ENCODE measurements at regions not wholly inside any gene's neighbourhood (a gene's known extent, or its start where the extent isn't known, plus 50 kb on each side); places are given as distances from the start of the nearest gene placed in this dataset.

- ChIA-PET CTCF (interaction anchor here (0.9 to 1.4 kb wide), 2 partner anchors 17 to 383 kb away, joined by 3 read pairs; no protein-coding TSS in a partner anchor), POLR2A (interaction anchor here (0.8 kb wide), 1 partner anchor 109 kb away, joined by 4 read pairs; no protein-coding TSS in a partner anchor)
- H3K36me3 Mint-ChIP-seq = no peaks in the 10 kb centered on the region
- H3K27me3 Mint-ChIP-seq = peaks cover 0 to 3% of the 10 kb centered on the region in 2 donors
- peaks cover 0 to 3% (median 0%) of the 10 kb centered on the region in 5 donors for H3K9me3 Mint-ChIP-seq
- Histone ChIP-seq H3K27ac (ENCODE audit: low read depth, low read length) (no peak overlapping the region), H3K4me3 (ENCODE audit: low read length) (no peak overlapping the region), H3K9me3 (ENCODE audit: low read length) (no peaks in the 10 kb centered on the region), H3K36me3 (ENCODE audit: insufficient read depth, low read length) (no peaks in the 10 kb centered on the region), H3K4me1 (ENCODE audit: insufficient read depth, low read length) (peaks cover 54% of the 10 kb centered on the region), H3K27me3 (ENCODE audit: insufficient read depth, low read length, poor library complexity, severe bottlenecking) (no peaks in the 10 kb centered on the region)
- H3K4me1 Mint-ChIP-seq = peaks cover 45 to 58% (median 54%) of the 10 kb centered on the region in 3 donors
- peak overlapping the region in 1 of 7 donors; percentile 27 for H3K4me3 Mint-ChIP-seq
- H3K27ac Mint-ChIP-seq = peak overlapping the region in 6 of 8 donors; percentile 22 to 99 (median 70)
- DNase-seq = no peak
Measured at GRCh38 chr1:234721476-234722269, 111.7 kb upstream of the IRF2BP2 start.

- Mint-ChIP-seq H3K36me3 (no peaks in the 10 kb centered on the region), H3K4me1 (peaks cover 38 to 50% (median 46%) of the 10 kb centered on the region in 3 donors), H3K27me3 (peaks cover 0 to 3% of the 10 kb centered on the region in 2 donors), H3K27ac (peak overlapping the region in 5 of 8 donors; percentile 13 to 78 (median 47)), H3K9me3 (peaks cover 0 to 3% (median 0%) of the 10 kb centered on the region in 5 donors), H3K4me3 (peak overlapping the region in 1 of 7 donors; percentile 60)
- H3K27me3 ChIP-seq (ENCODE audit: insufficient read depth, low read length, poor library complexity, severe bottlenecking) = no peaks in the 10 kb centered on the region
- H3K9me3 ChIP-seq (ENCODE audit: low read length) = no peaks in the 10 kb centered on the region
- no peak for DNase-seq
- no peaks in the 10 kb centered on the region for H3K36me3 ChIP-seq (ENCODE audit: insufficient read depth, low read length)
- CTCF ChIA-PET = interaction anchor here (0.9 kb wide), 1 partner anchor 16 kb away, joined by 3 read pairs; no protein-coding TSS in a partner anchor
- no peak overlapping the region for H3K27ac ChIP-seq (ENCODE audit: low read depth, low read length)
- peaks cover 46% of the 10 kb centered on the region for H3K4me1 ChIP-seq (ENCODE audit: insufficient read depth, low read length)
- no peak overlapping the region for H3K4me3 ChIP-seq (ENCODE audit: low read length)
- POLR2A ChIA-PET = no interaction called here
Measured at GRCh38 chr1:234720709-234721441, 110.9 kb upstream of the IRF2BP2 start.

- Mint-ChIP-seq H3K36me3 (no peaks in the 10 kb centered on the region), H3K27me3 (peaks cover 0 to 4% of the 10 kb centered on the region in 2 donors), H3K4me1 (peaks cover 26 to 38% (median 34%) of the 10 kb centered on the region in 3 donors), H3K9me3 (peaks cover 0 to 3% (median 0%) of the 10 kb centered on the region in 5 donors), H3K4me3 (peak overlapping the region in 1 of 7 donors; percentile 60), H3K27ac (peak overlapping the region in 1 of 8 donors; percentile 71)
- DNase-seq = no peak
- no peak overlapping the region for H3K27ac ChIP-seq (ENCODE audit: low read depth, low read length)
- H3K4me3 ChIP-seq (ENCODE audit: low read length) = no peak overlapping the region
- ChIA-PET CTCF (no interaction called here), POLR2A (no interaction called here)
- no peaks in the 10 kb centered on the region for H3K27me3 ChIP-seq (ENCODE audit: insufficient read depth, low read length, poor library complexity, severe bottlenecking)
- peaks cover 33% of the 10 kb centered on the region for H3K4me1 ChIP-seq (ENCODE audit: insufficient read depth, low read length)
- H3K9me3 ChIP-seq (ENCODE audit: low read length) = no peaks in the 10 kb centered on the region
- H3K36me3 ChIP-seq (ENCODE audit: insufficient read depth, low read length) = no peaks in the 10 kb centered on the region
Measured at GRCh38 chr1:234719454-234720251, 109.7 kb upstream of the IRF2BP2 start.

GRCh38 chr1:234718496-234719453 lies 108.8 kb upstream of the IRF2BP2 start:
- Histone ChIP-seq H3K27me3 (ENCODE audit: insufficient read depth, low read length, poor library complexity, severe bottlenecking) (no peaks in the 10 kb centered on the region), H3K27ac (ENCODE audit: low read depth, low read length) (no peak overlapping the region), H3K9me3 (ENCODE audit: low read length) (no peaks in the 10 kb centered on the region), H3K36me3 (ENCODE audit: insufficient read depth, low read length) (no peaks in the 10 kb centered on the region), H3K4me1 (ENCODE audit: insufficient read depth, low read length) (peaks cover 26% of the 10 kb centered on the region), H3K4me3 (ENCODE audit: low read length) (no peak overlapping the region)
- ChIA-PET POLR2A (interaction anchor here (0.6 kb wide), 1 partner anchor 106 kb away, joined by 3 read pairs; no protein-coding TSS in a partner anchor), CTCF (no interaction called here)
- H3K4me1 Mint-ChIP-seq = peaks cover 17 to 29% (median 25%) of the 10 kb centered on the region in 3 donors
- H3K9me3 Mint-ChIP-seq = no peaks in the 10 kb centered on the region
- no peaks in the 10 kb centered on the region for H3K36me3 Mint-ChIP-seq
- H3K27me3 Mint-ChIP-seq = peaks cover 0 to 1% of the 10 kb centered on the region in 2 donors
- no peak for DNase-seq
- peak overlapping the region in 1 of 7 donors; percentile 28 for H3K4me3 Mint-ChIP-seq
- H3K27ac Mint-ChIP-seq = peak overlapping the region in 4 of 8 donors; percentile 3 to 47 (median 10)

GRCh38 chr1:234716908-234717375 lies 107.0 kb upstream of the IRF2BP2 start:
- no peak for DNase-seq
- peaks cover 0 to 1% of the 10 kb centered on the region in 2 donors for H3K27me3 Mint-ChIP-seq
- Histone ChIP-seq H3K9me3 (ENCODE audit: low read length) (no peaks in the 10 kb centered on the region), H3K4me1 (ENCODE audit: insufficient read depth, low read length) (peaks cover 8% of the 10 kb centered on the region), H3K27ac (ENCODE audit: low read depth, low read length) (no peak overlapping the region), H3K36me3 (ENCODE audit: insufficient read depth, low read length) (no peaks in the 10 kb centered on the region), H3K4me3 (ENCODE audit: low read length) (no peak overlapping the region), H3K27me3 (ENCODE audit: insufficient read depth, low read length, poor library complexity, severe bottlenecking) (no peaks in the 10 kb centered on the region)
- peaks cover under 1 to 12% (median 7%) of the 10 kb centered on the region in 3 donors for H3K4me1 Mint-ChIP-seq
- no peak overlapping the region for H3K27ac Mint-ChIP-seq
- CTCF ChIA-PET = interaction anchor here (1.3 to 1.4 kb wide), 2 partner anchors 7 to 12 kb away, joined by 4 to 5 read pairs; no protein-coding TSS in a partner anchor
- no peaks in the 10 kb centered on the region for H3K9me3 Mint-ChIP-seq
- POLR2A ChIA-PET = no interaction called here
- no peak overlapping the region for H3K4me3 Mint-ChIP-seq
- H3K36me3 Mint-ChIP-seq = no peaks in the 10 kb centered on the region

- H3K9me3 Mint-ChIP-seq = no peaks in the 10 kb centered on the region
- ChIA-PET CTCF (interaction anchor here (1.3 to 1.4 kb wide), 2 partner anchors 9 to 14 kb away, joined by 4 to 5 read pairs; no protein-coding TSS in a partner anchor), POLR2A (interaction anchor here (0.7 to 1.4 kb wide), 2 partner anchors 8 to 85 kb away, joined by 3 to 5 read pairs; no protein-coding TSS in a partner anchor)
- peak overlapping the region in 1 of 8 donors; percentile 25 for H3K27ac Mint-ChIP-seq
- peaks cover 0 to 2% (median 0%) of the 10 kb centered on the region in 3 donors for H3K4me1 Mint-ChIP-seq
- H3K4me3 Mint-ChIP-seq = no peak overlapping the region
- peaks cover 0 to 1% of the 10 kb centered on the region in 2 donors for H3K27me3 Mint-ChIP-seq
- Histone ChIP-seq H3K9me3 (ENCODE audit: low read length) (no peaks in the 10 kb centered on the region), H3K27me3 (ENCODE audit: insufficient read depth, low read length, poor library complexity, severe bottlenecking) (no peaks in the 10 kb centered on the region), H3K4me3 (ENCODE audit: low read length) (no peak overlapping the region), H3K4me1 (ENCODE audit: insufficient read depth, low read length) (no peaks in the 10 kb centered on the region), H3K36me3 (ENCODE audit: insufficient read depth, low read length) (no peaks in the 10 kb centered on the region), H3K27ac (ENCODE audit: low read depth, low read length) (no peak overlapping the region)
- no peaks in the 10 kb centered on the region for H3K36me3 Mint-ChIP-seq
- no peak for DNase-seq
Measured at GRCh38 chr1:234715252-234716014, 105.5 kb upstream of the IRF2BP2 start.

Measured in CD8-positive, alpha-beta memory T cell (primary cell).